ENCODE measurements at regions not wholly inside any gene's neighbourhood (a gene's known extent, or its start where the extent isn't known, plus 50 kb on each side); places are given as distances from the start of the nearest gene placed in this dataset.

GRCh38 chr18:30361864-30362540 lies 680.5 kb downstream of the DSC3 start:
- Histone ChIP-seq H3K36me3 (ENCODE audit: control insufficient read depth, insufficient read depth, low read length) (no peaks in the 10 kb centered on the region), H3K4me3 (replicated peaks; ENCODE audit: low read depth, low read length) (no peak overlapping the region), H3K27me3 (replicated peaks; ENCODE audit: control insufficient read depth, insufficient read depth, low read length) (no peaks in the 10 kb centered on the region)
- no peak for DNase-seq (ENCODE audit: extremely low read depth, insufficient read length)
- TF ChIP-seq CTCF (IDR thresholded peaks at IDR 0.05; ENCODE audit: insufficient read depth, low read length, poor library complexity, severe bottlenecking) = no peak

GRCh38 chr18:30359521-30359920 lies 683.0 kb downstream of the DSC3 start:
- no peak for DNase-seq (ENCODE audit: extremely low read depth, insufficient read length)
- H3K36me3 ChIP-seq (ENCODE audit: control insufficient read depth, insufficient read depth, low read length) = no peaks in the 10 kb centered on the region
- H3K27me3 ChIP-seq (replicated peaks; ENCODE audit: control insufficient read depth, insufficient read depth, low read length) = no peaks in the 10 kb centered on the region
- TF ChIP-seq CTCF (IDR thresholded peaks at IDR 0.05; ENCODE audit: insufficient read depth, low read length, poor library complexity, severe bottlenecking) = no peak
- H3K4me3 ChIP-seq (replicated peaks; ENCODE audit: low read depth, low read length) = no peak overlapping the region

GRCh38 chr18:30358555-30358954 lies 684.0 kb downstream of the DSC3 start:
- H3K4me3 ChIP-seq (replicated peaks; ENCODE audit: low read depth, low read length) = no peak overlapping the region
- TF ChIP-seq CTCF (IDR thresholded peaks at IDR 0.05; ENCODE audit: insufficient read depth, low read length, poor library complexity, severe bottlenecking) = no peak
- H3K27me3 ChIP-seq (replicated peaks; ENCODE audit: control insufficient read depth, insufficient read depth, low read length) = no peaks in the 10 kb centered on the region
- no peaks in the 10 kb centered on the region for H3K36me3 ChIP-seq (ENCODE audit: control insufficient read depth, insufficient read depth, low read length)
- DNase-seq (ENCODE audit: extremely low read depth, insufficient read length) = no peak

- no peaks in the 10 kb centered on the region for H3K36me3 ChIP-seq (ENCODE audit: control insufficient read depth, insufficient read depth, low read length)
- DNase-seq (ENCODE audit: extremely low read depth, insufficient read length) = no peak
- H3K27me3 ChIP-seq (replicated peaks; ENCODE audit: control insufficient read depth, insufficient read depth, low read length) = no peaks in the 10 kb centered on the region
- no peak overlapping the region for H3K4me3 ChIP-seq (replicated peaks; ENCODE audit: low read depth, low read length)
- no peak for TF ChIP-seq CTCF (IDR thresholded peaks at IDR 0.05; ENCODE audit: insufficient read depth, low read length, poor library complexity, severe bottlenecking)
Observed at GRCh38 chr18:30352551-30353168, 689.9 kb downstream of the DSC3 start.

GRCh38 chr18:30350263-30350662 lies 692.3 kb downstream of the DSC3 start:
- Histone ChIP-seq H3K4me3 (replicated peaks; ENCODE audit: low read depth, low read length) (no peak overlapping the region), H3K27me3 (replicated peaks; ENCODE audit: control insufficient read depth, insufficient read depth, low read length) (no peaks in the 10 kb centered on the region), H3K36me3 (ENCODE audit: control insufficient read depth, insufficient read depth, low read length) (no peaks in the 10 kb centered on the region)
- no peak for TF ChIP-seq CTCF (IDR thresholded peaks at IDR 0.05; ENCODE audit: insufficient read depth, low read length, poor library complexity, severe bottlenecking)
- DNase-seq (ENCODE audit: extremely low read depth, insufficient read length) = no peak
